Sigmoid colon (tissue), 6 donors: ENCODE measurements at regions not wholly inside any gene's neighbourhood (a gene's known extent, or its start where the extent isn't known, plus 50 kb on each side); places are given as distances from the start of the nearest gene placed in this dataset.

Experiments
- DNase-seq: peaks from one replicate; pipeline ENCODE4 v3.0.0-alpha.2; 2019
- H3K27ac ChIP-seq, 4 donors: fragments of 200-600 bp; sonication (generic); one replicate each; pipeline ENCODE4 v1.5.1; 2016 to 2019; ENCODE audit warnings: mild to moderate bottlenecking in 1 of 4
- H3K27me3 ChIP-seq, 3 donors: fragments of 200-600 bp; sonication (generic); one replicate each; pipeline ENCODE4 v1.5.1; 2019; ENCODE audit warnings: mild to moderate bottlenecking in 1 of 3
- H3K36me3 ChIP-seq, 4 donors: fragments of 200-600 bp; sonication (generic); one replicate each; pipeline ENCODE4 v1.5.1; 2016 to 2019
- H3K4me1 ChIP-seq, 4 donors: fragments of 200-600 bp; sonication (generic); one replicate each; pipeline ENCODE4 v1.5.1; 2017 to 2019
- H3K4me3 ChIP-seq, 4 donors: fragments of 200-600 bp; sonication (generic); one replicate each; pipeline ENCODE4 v1.5.1; 2017 to 2019; ENCODE audit warnings: mild to moderate bottlenecking in 2 of 4, moderate library complexity in 1 of 4
- H3K9me3 ChIP-seq, 4 donors: fragments of 200-600 bp in 3 of 4; sonication (generic) in 3 of 4; one replicate each; pipeline versions ENCODE4 v1.5.1 to v1.6.1; 2013 to 2019
- EP300 ChIP-seq, 4 donors: sonication (generic); formaldehyde crosslinking; IDR thresholded peaks; one replicate each; pipeline ENCODE4 v1.6.1; 2017; ENCODE audit warnings: antibody characterized with exemption in 4 of 4
- POLR2A ChIP-seq, 2 donors: fragments of 450-650 bp; IDR thresholded peaks; one replicate each; pipeline ENCODE4 v1.6.1; 2016; ENCODE audit warnings: antibody characterized with exemption in 2 of 2, mild to moderate bottlenecking in 2 of 2, moderate library complexity in 2 of 2
- POLR2AphosphoS5 ChIP-seq, 4 donors: sonication (generic); formaldehyde crosslinking; IDR thresholded peaks; one replicate each; pipeline ENCODE4 v1.6.1; 2017; ENCODE audit warnings: antibody characterized with exemption in 4 of 4
- WGBS, 2 donors: extraction: QIAGEN DNeasy Blood & Tissue Kit; methylation state at CpG; one replicate each; pipeline ENCODE4 v1.1.7; 2013; 5-methylcytosine and 5-hydroxymethylcytosine counted together
- intact Hi-C: fragments of 100-400 bp; cut with DNase I; formaldehyde crosslinking; loops from one replicate; pipeline ENCODE4 v1.15.1; 2023
- TF ChIP-seq, protein P1 (sequence below), 4 experiments: fragments of 450-650 bp in 3 of 4; fragments of 200-600 bp in 1 of 4; IDR thresholded peaks; one replicate each; pipeline ENCODE4 v1.5.1; 2016 to 2019; ENCODE audit warnings: antibody characterized with exemption in 4 of 4, mild to moderate bottlenecking in 3 of 4, moderate library complexity in 2 of 4
- donor health status: healthy with polysubstance abuse.
- donor health status: healthy.

- intact Hi-C loops = no loop called here
- WGBS, 2 donors = 95% methylated on average over 5 of the region's 5 CpGs
Observed at GRCh38 chr4:187714957-187715356, 280.6 kb upstream of the ZFP42 start.

DNA sequence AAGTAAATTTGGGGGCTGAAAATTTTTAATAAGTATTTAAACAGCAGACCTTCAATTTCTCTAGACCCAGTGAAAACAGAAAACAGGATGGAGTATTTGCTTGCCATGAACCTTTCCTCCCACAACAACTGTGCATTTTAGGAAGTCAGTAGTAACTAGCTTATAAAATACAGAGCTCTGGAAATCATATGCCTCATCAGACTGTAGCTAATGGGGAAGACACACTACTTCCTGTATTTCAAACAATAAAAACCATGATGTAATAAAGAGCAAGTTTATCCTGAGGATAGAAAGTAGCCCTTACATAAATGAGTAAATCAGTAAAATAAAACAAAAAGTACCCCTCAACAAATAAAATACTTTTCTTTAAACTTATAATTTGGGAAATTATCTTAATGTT lies 280.1 kb upstream of the ZFP42 start:
- Histone ChIP-seq H3K9me3 (no peaks in the 10 kb centered on the region), H3K4me1 (no peaks in the 10 kb centered on the region), H3K4me3 (no peak overlapping the region), H3K27me3 (no peaks in the 10 kb centered on the region), H3K27ac (no peak overlapping the region), H3K36me3 (no peaks in the 10 kb centered on the region)
- DNase-seq = no peak
- no peak for TF ChIP-seq POLR2A (IDR thresholded peaks at IDR 0.05)
- TF ChIP-seq, protein P1, sequence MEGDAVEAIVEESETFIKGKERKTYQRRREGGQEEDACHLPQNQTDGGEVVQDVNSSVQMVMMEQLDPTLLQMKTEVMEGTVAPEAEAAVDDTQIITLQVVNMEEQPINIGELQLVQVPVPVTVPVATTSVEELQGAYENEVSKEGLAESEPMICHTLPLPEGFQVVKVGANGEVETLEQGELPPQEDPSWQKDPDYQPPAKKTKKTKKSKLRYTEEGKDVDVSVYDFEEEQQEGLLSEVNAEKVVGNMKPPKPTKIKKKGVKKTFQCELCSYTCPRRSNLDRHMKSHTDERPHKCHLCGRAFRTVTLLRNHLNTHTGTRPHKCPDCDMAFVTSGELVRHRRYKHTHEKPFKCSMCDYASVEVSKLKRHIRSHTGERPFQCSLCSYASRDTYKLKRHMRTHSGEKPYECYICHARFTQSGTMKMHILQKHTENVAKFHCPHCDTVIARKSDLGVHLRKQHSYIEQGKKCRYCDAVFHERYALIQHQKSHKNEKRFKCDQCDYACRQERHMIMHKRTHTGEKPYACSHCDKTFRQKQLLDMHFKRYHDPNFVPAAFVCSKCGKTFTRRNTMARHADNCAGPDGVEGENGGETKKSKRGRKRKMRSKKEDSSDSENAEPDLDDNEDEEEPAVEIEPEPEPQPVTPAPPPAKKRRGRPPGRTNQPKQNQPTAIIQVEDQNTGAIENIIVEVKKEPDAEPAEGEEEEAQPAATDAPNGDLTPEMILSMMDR (IDR thresholded peaks at IDR 0.05) = no peak
- TF ChIP-seq EP300 (IDR thresholded peaks at IDR 0.05) = no peak
- TF ChIP-seq POLR2AphosphoS5 (IDR thresholded peaks at IDR 0.05) = no peak
- intact Hi-C loops = no loop called here

More at GRCh38 chr4:187714957-187715356, 280.6 kb upstream of the ZFP42 start:
- H3K27ac ChIP-seq = no peak overlapping the region
- H3K4me1 ChIP-seq = no peaks in the 10 kb centered on the region
- DNase-seq = no peak
- no peak for TF ChIP-seq POLR2AphosphoS5 (IDR thresholded peaks at IDR 0.05)
- TF ChIP-seq, protein P1 (IDR thresholded peaks at IDR 0.05) = no peak
- TF ChIP-seq EP300 (IDR thresholded peaks at IDR 0.05) = no peak
- no peak for TF ChIP-seq POLR2A (IDR thresholded peaks at IDR 0.05)
- no peaks in the 10 kb centered on the region for H3K36me3 ChIP-seq
- H3K4me3 ChIP-seq = no peak overlapping the region
- no peaks in the 10 kb centered on the region for H3K9me3 ChIP-seq
- H3K27me3 ChIP-seq = no peaks in the 10 kb centered on the region

DNA sequence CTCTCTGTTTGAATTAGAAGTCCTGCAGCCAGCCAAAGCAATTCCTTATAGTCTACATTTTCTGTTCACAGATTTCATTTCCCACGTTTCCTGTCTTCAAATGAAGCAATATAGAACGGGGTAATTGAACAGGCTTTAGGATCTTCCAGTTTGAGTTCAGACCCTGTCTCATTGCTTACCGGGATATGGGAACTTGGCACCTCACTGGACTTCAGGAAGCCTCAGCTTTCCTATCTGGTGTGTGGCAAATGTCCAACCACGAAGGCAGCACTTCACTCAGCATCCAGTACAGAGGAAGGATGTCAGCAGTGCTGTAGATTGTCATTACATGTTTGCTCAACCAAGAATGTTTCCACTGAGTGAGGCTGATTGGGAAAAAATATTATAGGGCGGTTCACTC lies 271.1 kb upstream of the ZFP42 start:
- TF ChIP-seq POLR2A (IDR thresholded peaks at IDR 0.05) (no peak), EP300 (IDR thresholded peaks at IDR 0.05) (no peak)
- 69 to 74% methylated on average over 5 of the region's 5 CpGs for WGBS, 2 donors

DNA sequence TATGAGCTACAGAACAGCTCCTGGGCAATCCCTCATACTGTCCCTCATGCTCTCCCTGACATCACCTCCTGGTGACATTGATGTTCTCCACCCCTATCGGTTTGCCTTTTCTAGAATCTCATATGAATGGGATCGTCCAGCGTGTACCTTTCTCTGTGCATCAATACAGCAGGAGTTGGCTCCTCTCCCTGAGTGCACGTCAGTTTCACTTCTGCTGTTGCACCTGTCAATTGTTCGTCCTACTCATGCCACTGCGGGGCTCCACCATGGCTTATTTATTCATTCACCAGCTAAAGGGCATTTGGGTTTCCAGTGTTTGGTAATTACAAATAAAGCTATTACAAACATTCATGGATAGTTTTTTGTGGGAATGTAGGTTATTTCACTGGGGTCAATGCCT lies 269.1 kb upstream of the ZFP42 start:
- Histone ChIP-seq H3K27me3 (no peaks in the 10 kb centered on the region), H3K27ac (no peak overlapping the region), H3K9me3 (peaks cover 0 to 2% (median 0%) of the 10 kb centered on the region in 4 donors), H3K4me3 (no peak overlapping the region), H3K36me3 (no peaks in the 10 kb centered on the region), H3K4me1 (no peaks in the 10 kb centered on the region)
- intact Hi-C loops = no loop called here
- no peak for DNase-seq
- TF ChIP-seq POLR2A (IDR thresholded peaks at IDR 0.05) = no peak
- TF ChIP-seq, protein P1 (IDR thresholded peaks at IDR 0.05) = no peak
- no peak for TF ChIP-seq POLR2AphosphoS5 (IDR thresholded peaks at IDR 0.05)
- TF ChIP-seq EP300 (IDR thresholded peaks at IDR 0.05) = no peak
- WGBS, 2 donors = 77 to 82% methylated on average over 6 of the region's 6 CpGs

More for the DNA sequence above, 271.1 kb upstream of the ZFP42 start:
- no peak overlapping the region for H3K4me3 ChIP-seq
- H3K36me3 ChIP-seq = no peaks in the 10 kb centered on the region
- H3K9me3 ChIP-seq = peaks cover 0 to 2% (median 0%) of the 10 kb centered on the region in 4 donors
- DNase-seq = no peak
- H3K27me3 ChIP-seq = no peaks in the 10 kb centered on the region
- no peaks in the 10 kb centered on the region for H3K4me1 ChIP-seq
- H3K27ac ChIP-seq = no peak overlapping the region
- intact Hi-C loops = no loop called here

- Histone ChIP-seq H3K4me1 (no peaks in the 10 kb centered on the region), H3K36me3 (no peaks in the 10 kb centered on the region), H3K4me3 (no peak overlapping the region), H3K27ac (no peak overlapping the region), H3K9me3 (no peaks in the 10 kb centered on the region), H3K27me3 (no peaks in the 10 kb centered on the region)
- 74 to 82% methylated on average over 3 of the region's 3 CpGs for WGBS, 2 donors
- no peak for DNase-seq
- TF ChIP-seq POLR2AphosphoS5 (IDR thresholded peaks at IDR 0.05) = no peak
- TF ChIP-seq POLR2A (IDR thresholded peaks at IDR 0.05) = no peak
- TF ChIP-seq EP300 (IDR thresholded peaks at IDR 0.05) = no peak
- TF ChIP-seq, protein P1 (IDR thresholded peaks at IDR 0.05) = no peak
- intact Hi-C loops = no loop called here
Observed at GRCh38 chr4:187732524-187732923, 263.0 kb upstream of the ZFP42 start.
